A549 (cell line): ENCODE measurements at regions not wholly inside any gene's neighbourhood (a gene's known extent, or its start where the extent isn't known, plus 50 kb on each side); places are given as distances from the start of the nearest gene placed in this dataset.

Experiments
- BCL3 ChIP-seq: fragments of >200 bp; sonication (Bioruptor Twin); formaldehyde crosslinking; IDR thresholded peaks from 3 replicates; pipeline ENCODE4 v1.6.1; 2016
- CEBPB ChIP-seq, 2 experiments: fragments of >200 bp in 1 of 2; sonication (Bioruptor Twin) in 1 of 2; formaldehyde crosslinking in 1 of 2; IDR thresholded peaks; 2 replicates each; pipeline ENCODE4 v1.6.1; 2012 to 2016
- CTCF ChIP-seq: fragments of >200 bp; sonication (Bioruptor Twin); formaldehyde crosslinking; IDR thresholded peaks from 3 replicates; pipeline ENCODE4 v1.5.1; 2016
- EP300 ChIP-seq, 2 experiments: fragments of >200 bp; sonication (Bioruptor Twin); formaldehyde crosslinking; IDR thresholded peaks; 2 replicates in 1 of 2; 3 replicates in 1 of 2; pipeline ENCODE4 v1.6.1; 2016 to 2017
- JUN ChIP-seq, 2 experiments: fragments of >200 bp; sonication (Bioruptor Twin); formaldehyde crosslinking; IDR thresholded peaks; 2 replicates in 1 of 2; 3 replicates in 1 of 2; pipeline ENCODE4 v1.6.1; 2016 to 2017

- TF ChIP-seq JUN (IDR thresholded peaks at IDR 0.05): no peak
- no peak for TF ChIP-seq EP300 (IDR thresholded peaks at IDR 0.05)
- TF ChIP-seq CTCF: no peak
- no peak for TF ChIP-seq CEBPB (IDR thresholded peaks at IDR 0.05)
- no peak for TF ChIP-seq BCL3
Measured at GRCh38 chr5:2293906-2294305, 411.2 kb upstream of the IRX4 start.
